ENCODE measurements at regions not wholly inside any gene's neighbourhood (a gene's known extent, or its start where the extent isn't known, plus 50 kb on each side); places are given as distances from the start of the nearest gene placed in this dataset.

GRCh38 chr10:107649249-107649648 is 484.7 kb upstream of the SORCS1 start:
- H3K79me2 ChIP-seq (ENCODE audit: control insufficient read depth, insufficient read depth, low read length): no peaks in the 10 kb centered on the region
- no peak for DNase-seq (ENCODE audit: low read depth in 2 of 2)

GRCh38 chr10:107647462-107647861 is 483.0 kb upstream of the SORCS1 start:
- Histone ChIP-seq H3K9me3 (ENCODE audit: control insufficient read depth, insufficient read depth, low read depth, low read length) (no peaks in the 10 kb centered on the region), H2AFZ (ENCODE audit: low read length) (no peak overlapping the region), H3K4me3 (replicated peaks in 1 of 4; ENCODE audit: control extremely low read depth in 1 of 4, insufficient read depth in 1 of 4, low read depth in 3 of 4, low read length in 4 of 4) (no peak overlapping the region), H3K27me3 (ENCODE audit: control insufficient read depth, insufficient read depth, low read length) (no peaks in the 10 kb centered on the region), H3K27ac (ENCODE audit: insufficient read depth, low read length) (no peak overlapping the region), H3K4me2 (ENCODE audit: extremely low read depth, insufficient read depth, low read length) (no peak overlapping the region), H4K20me1 (ENCODE audit: control insufficient read depth, extremely low read depth, insufficient read depth, low read length) (no peaks in the 10 kb centered on the region), H3K79me2 (ENCODE audit: control insufficient read depth, insufficient read depth, low read length) (no peaks in the 10 kb centered on the region), H3K4me1 (ENCODE audit: control insufficient read depth, extremely low read depth, insufficient read depth, low read length) (no peaks in the 10 kb centered on the region), H3K36me3 (ENCODE audit: control insufficient read depth, insufficient read depth, low read length) (no peaks in the 10 kb centered on the region), H3K9ac (ENCODE audit: insufficient read depth, low read length) (no peak overlapping the region)
- no peak for DNase-seq (ENCODE audit: low read depth in 2 of 2)
- TF ChIP-seq CTCF (conservative IDR thresholded peaks at IDR 0.05 in 1 of 2, IDR thresholded peaks at IDR 0.05 in 1 of 2; ENCODE audit: low read depth in 1 of 2, low read length in 2 of 2) (no peak), EZH2 (IDR thresholded peaks at IDR 0.05; ENCODE audit: low read length, missing control alignments) (no peak)

More at GRCh38 chr10:107649249-107649648, 484.7 kb upstream of the SORCS1 start:
- Histone ChIP-seq H3K27me3 (ENCODE audit: control insufficient read depth, insufficient read depth, low read length) (no peaks in the 10 kb centered on the region), H4K20me1 (ENCODE audit: control insufficient read depth, extremely low read depth, insufficient read depth, low read length) (no peaks in the 10 kb centered on the region), H2AFZ (ENCODE audit: low read length) (no peak overlapping the region), H3K4me2 (ENCODE audit: extremely low read depth, insufficient read depth, low read length) (no peak overlapping the region), H3K36me3 (ENCODE audit: control insufficient read depth, insufficient read depth, low read length) (no peaks in the 10 kb centered on the region), H3K27ac (ENCODE audit: insufficient read depth, low read length) (no peak overlapping the region), H3K9ac (ENCODE audit: insufficient read depth, low read length) (no peak overlapping the region), H3K9me3 (ENCODE audit: control insufficient read depth, insufficient read depth, low read depth, low read length) (no peaks in the 10 kb centered on the region), H3K4me3 (replicated peaks in 1 of 4; ENCODE audit: control extremely low read depth in 1 of 4, insufficient read depth in 1 of 4, low read depth in 3 of 4, low read length in 4 of 4) (no peak overlapping the region), H3K4me1 (ENCODE audit: control insufficient read depth, extremely low read depth, insufficient read depth, low read length) (no peaks in the 10 kb centered on the region)
- no peak for TF ChIP-seq EZH2 (IDR thresholded peaks at IDR 0.05; ENCODE audit: low read length, missing control alignments)
- TF ChIP-seq CTCF (conservative IDR thresholded peaks at IDR 0.05 in 1 of 2, IDR thresholded peaks at IDR 0.05 in 1 of 2; ENCODE audit: low read depth in 1 of 2, low read length in 2 of 2): no peak

- no peaks in the 10 kb centered on the region for H4K20me1 ChIP-seq (ENCODE audit: control insufficient read depth, extremely low read depth, insufficient read depth, low read length)
- H3K36me3 ChIP-seq (ENCODE audit: control insufficient read depth, insufficient read depth, low read length): no peaks in the 10 kb centered on the region
- no peak overlapping the region for H2AFZ ChIP-seq (ENCODE audit: low read length)
- H3K9me3 ChIP-seq (ENCODE audit: control insufficient read depth, insufficient read depth, low read depth, low read length): no peaks in the 10 kb centered on the region
- no peak overlapping the region for H3K27ac ChIP-seq (ENCODE audit: insufficient read depth, low read length)
- H3K79me2 ChIP-seq (ENCODE audit: control insufficient read depth, insufficient read depth, low read length): no peaks in the 10 kb centered on the region
- DNase-seq (ENCODE audit: low read depth in 2 of 2): no peak
- TF ChIP-seq EZH2 (IDR thresholded peaks at IDR 0.05; ENCODE audit: low read length, missing control alignments) (no peak), CTCF (conservative IDR thresholded peaks at IDR 0.05 in 1 of 2, IDR thresholded peaks at IDR 0.05 in 1 of 2; ENCODE audit: low read depth in 1 of 2, low read length in 2 of 2) (no peak)
- H3K9ac ChIP-seq (ENCODE audit: insufficient read depth, low read length): no peak overlapping the region
- no peaks in the 10 kb centered on the region for H3K4me1 ChIP-seq (ENCODE audit: control insufficient read depth, extremely low read depth, insufficient read depth, low read length)
- no peak overlapping the region for H3K4me3 ChIP-seq (replicated peaks in 1 of 4; ENCODE audit: control extremely low read depth in 1 of 4, insufficient read depth in 1 of 4, low read depth in 3 of 4, low read length in 4 of 4)
- no peak overlapping the region for H3K4me2 ChIP-seq (ENCODE audit: extremely low read depth, insufficient read depth, low read length)
- H3K27me3 ChIP-seq (ENCODE audit: control insufficient read depth, insufficient read depth, low read length): no peaks in the 10 kb centered on the region
Measured at GRCh38 chr10:107631876-107632275, 467.4 kb upstream of the SORCS1 start.

Measured in fibroblast of lung (primary cell).